ENCODE measurements at regions not wholly inside any gene's neighbourhood (a gene's known extent, or its start where the extent isn't known, plus 50 kb on each side); places are given as distances from the start of the nearest gene placed in this dataset.

- TF ChIP-seq SIN3A (IDR thresholded peaks at IDR 0.05; ENCODE audit: borderline replicate concordance, insufficient read depth, low read length): no peak
- no peak for TF ChIP-seq POLR2AphosphoS5 (IDR thresholded peaks at IDR 0.05; ENCODE audit: low read depth, low read length)
- no peak for TF ChIP-seq FOXP2 (optimal IDR thresholded peaks at IDR 0.05; ENCODE audit: borderline replicate concordance, extremely low read depth, extremely low read length, insufficient read depth)
- TF ChIP-seq TAF1 (IDR thresholded peaks at IDR 0.05; ENCODE audit: borderline replicate concordance, insufficient read depth, low read length): no peak
- TF ChIP-seq REST (IDR thresholded peaks at IDR 0.05; ENCODE audit: insufficient read depth in 1 of 2, low read depth in 2 of 2, low read length in 2 of 2): no peak
Measured at GRCh38 chr6:153503810-153504209, 372.7 kb upstream of the RGS17 start.

- no peak for TF ChIP-seq TAF1 (IDR thresholded peaks at IDR 0.05; ENCODE audit: borderline replicate concordance, insufficient read depth, low read length)
- no peak for TF ChIP-seq SIN3A (IDR thresholded peaks at IDR 0.05; ENCODE audit: borderline replicate concordance, insufficient read depth, low read length)
- TF ChIP-seq POLR2AphosphoS5 (IDR thresholded peaks at IDR 0.05; ENCODE audit: low read depth, low read length): no peak
- TF ChIP-seq REST (IDR thresholded peaks at IDR 0.05; ENCODE audit: insufficient read depth in 1 of 2, low read depth in 2 of 2, low read length in 2 of 2): no peak
- TF ChIP-seq FOXP2 (optimal IDR thresholded peaks at IDR 0.05; ENCODE audit: borderline replicate concordance, extremely low read depth, extremely low read length, insufficient read depth): no peak
Measured at GRCh38 chr6:153493501-153493900, 362.4 kb upstream of the RGS17 start.

GRCh38 chr6:153489479-153489878 lies 358.4 kb upstream of the RGS17 start:
- TF ChIP-seq POLR2AphosphoS5 (IDR thresholded peaks at IDR 0.05; ENCODE audit: low read depth, low read length) (no peak), REST (IDR thresholded peaks at IDR 0.05; ENCODE audit: insufficient read depth in 1 of 2, low read depth in 2 of 2, low read length in 2 of 2) (no peak), SIN3A (IDR thresholded peaks at IDR 0.05; ENCODE audit: borderline replicate concordance, insufficient read depth, low read length) (no peak), FOXP2 (optimal IDR thresholded peaks at IDR 0.05; ENCODE audit: borderline replicate concordance, extremely low read depth, extremely low read length, insufficient read depth) (no peak), TAF1 (IDR thresholded peaks at IDR 0.05; ENCODE audit: borderline replicate concordance, insufficient read depth, low read length) (no peak)

GRCh38 chr6:153488267-153488666 lies 357.2 kb upstream of the RGS17 start:
- TF ChIP-seq POLR2AphosphoS5 (IDR thresholded peaks at IDR 0.05; ENCODE audit: low read depth, low read length): no peak
- TF ChIP-seq REST (IDR thresholded peaks at IDR 0.05; ENCODE audit: insufficient read depth in 1 of 2, low read depth in 2 of 2, low read length in 2 of 2): no peak
- TF ChIP-seq SIN3A (IDR thresholded peaks at IDR 0.05; ENCODE audit: borderline replicate concordance, insufficient read depth, low read length): no peak
- TF ChIP-seq FOXP2 (optimal IDR thresholded peaks at IDR 0.05; ENCODE audit: borderline replicate concordance, extremely low read depth, extremely low read length, insufficient read depth): no peak
- no peak for TF ChIP-seq TAF1 (IDR thresholded peaks at IDR 0.05; ENCODE audit: borderline replicate concordance, insufficient read depth, low read length)

GRCh38 chr6:153485072-153485471 lies 354.0 kb upstream of the RGS17 start:
- TF ChIP-seq FOXP2 (optimal IDR thresholded peaks at IDR 0.05; ENCODE audit: borderline replicate concordance, extremely low read depth, extremely low read length, insufficient read depth) (no peak), TAF1 (IDR thresholded peaks at IDR 0.05; ENCODE audit: borderline replicate concordance, insufficient read depth, low read length) (no peak), POLR2AphosphoS5 (IDR thresholded peaks at IDR 0.05; ENCODE audit: low read depth, low read length) (no peak), REST (IDR thresholded peaks at IDR 0.05; ENCODE audit: insufficient read depth in 1 of 2, low read depth in 2 of 2, low read length in 2 of 2) (no peak), SIN3A (IDR thresholded peaks at IDR 0.05; ENCODE audit: borderline replicate concordance, insufficient read depth, low read length) (no peak)

All from PFSK-1 (cell line).